ENCODE measurements at regions not wholly inside any gene's neighbourhood (a gene's known extent, or its start where the extent isn't known, plus 50 kb on each side); places are given as distances from the start of the nearest gene placed in this dataset.

DNA sequence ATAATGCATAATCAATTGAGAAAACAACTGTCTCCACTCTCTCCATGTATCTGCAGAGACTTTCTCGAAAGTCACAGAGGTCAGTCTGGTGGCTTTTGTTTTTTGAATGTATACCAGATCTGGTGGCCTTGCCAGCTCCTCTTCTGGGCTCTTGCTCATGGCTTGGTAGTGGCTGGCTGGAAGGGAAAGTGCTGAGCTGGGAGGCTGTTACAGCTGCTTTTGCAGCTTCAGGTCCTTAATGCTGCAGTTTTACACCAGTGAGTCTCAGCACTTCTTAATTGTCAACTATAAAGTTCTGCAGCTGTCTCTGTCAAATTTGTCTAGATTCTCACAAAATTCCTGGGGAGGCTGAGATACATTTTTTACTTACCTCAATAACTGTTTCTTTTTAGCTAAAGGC lies 390.0 kb downstream of the GRXCR1 start:
- TF ChIP-seq, protein P1, sequence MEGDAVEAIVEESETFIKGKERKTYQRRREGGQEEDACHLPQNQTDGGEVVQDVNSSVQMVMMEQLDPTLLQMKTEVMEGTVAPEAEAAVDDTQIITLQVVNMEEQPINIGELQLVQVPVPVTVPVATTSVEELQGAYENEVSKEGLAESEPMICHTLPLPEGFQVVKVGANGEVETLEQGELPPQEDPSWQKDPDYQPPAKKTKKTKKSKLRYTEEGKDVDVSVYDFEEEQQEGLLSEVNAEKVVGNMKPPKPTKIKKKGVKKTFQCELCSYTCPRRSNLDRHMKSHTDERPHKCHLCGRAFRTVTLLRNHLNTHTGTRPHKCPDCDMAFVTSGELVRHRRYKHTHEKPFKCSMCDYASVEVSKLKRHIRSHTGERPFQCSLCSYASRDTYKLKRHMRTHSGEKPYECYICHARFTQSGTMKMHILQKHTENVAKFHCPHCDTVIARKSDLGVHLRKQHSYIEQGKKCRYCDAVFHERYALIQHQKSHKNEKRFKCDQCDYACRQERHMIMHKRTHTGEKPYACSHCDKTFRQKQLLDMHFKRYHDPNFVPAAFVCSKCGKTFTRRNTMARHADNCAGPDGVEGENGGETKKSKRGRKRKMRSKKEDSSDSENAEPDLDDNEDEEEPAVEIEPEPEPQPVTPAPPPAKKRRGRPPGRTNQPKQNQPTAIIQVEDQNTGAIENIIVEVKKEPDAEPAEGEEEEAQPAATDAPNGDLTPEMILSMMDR (IDR thresholded peaks at IDR 0.05; ENCODE audit: insufficient read depth, low read length, poor library complexity, severe bottlenecking), result no peak
- Histone ChIP-seq H3K27me3 (replicated peaks; ENCODE audit: control insufficient read depth, insufficient read depth, low read length) (no peaks in the 10 kb centered on the region), H3K4me3 (replicated peaks; ENCODE audit: low read depth, low read length) (no peak overlapping the region), H3K36me3 (ENCODE audit: control insufficient read depth, insufficient read depth, low read length) (no peaks in the 10 kb centered on the region)
- no peak for DNase-seq (ENCODE audit: extremely low read depth, insufficient read length)

DNA sequence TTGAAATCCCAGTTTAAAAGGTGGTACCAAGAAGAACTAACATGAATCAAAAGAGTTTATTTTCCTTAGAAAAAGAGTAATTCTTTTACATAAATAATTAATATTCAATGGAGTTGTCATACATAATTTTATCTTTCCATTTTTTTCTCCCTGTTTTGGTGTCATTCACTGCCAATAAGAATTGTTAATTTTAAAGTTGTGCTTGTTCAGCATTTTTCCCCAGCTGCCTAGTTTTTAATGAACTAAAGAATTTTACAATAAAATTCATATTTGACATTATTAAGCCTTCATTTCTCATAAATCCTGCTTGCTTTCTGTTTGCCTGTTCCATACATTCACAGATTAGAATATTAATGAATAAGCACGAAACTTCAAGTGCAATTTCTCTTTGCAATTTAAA lies 393.6 kb downstream of the GRXCR1 start:
- TF ChIP-seq, protein P1 (IDR thresholded peaks at IDR 0.05; ENCODE audit: insufficient read depth, low read length, poor library complexity, severe bottlenecking), result no peak
- Histone ChIP-seq H3K36me3 (ENCODE audit: control insufficient read depth, insufficient read depth, low read length) (no peaks in the 10 kb centered on the region), H3K27me3 (replicated peaks; ENCODE audit: control insufficient read depth, insufficient read depth, low read length) (no peaks in the 10 kb centered on the region), H3K4me3 (replicated peaks; ENCODE audit: low read depth, low read length) (no peak overlapping the region)
- no peak for DNase-seq (ENCODE audit: extremely low read depth, insufficient read length)

DNA sequence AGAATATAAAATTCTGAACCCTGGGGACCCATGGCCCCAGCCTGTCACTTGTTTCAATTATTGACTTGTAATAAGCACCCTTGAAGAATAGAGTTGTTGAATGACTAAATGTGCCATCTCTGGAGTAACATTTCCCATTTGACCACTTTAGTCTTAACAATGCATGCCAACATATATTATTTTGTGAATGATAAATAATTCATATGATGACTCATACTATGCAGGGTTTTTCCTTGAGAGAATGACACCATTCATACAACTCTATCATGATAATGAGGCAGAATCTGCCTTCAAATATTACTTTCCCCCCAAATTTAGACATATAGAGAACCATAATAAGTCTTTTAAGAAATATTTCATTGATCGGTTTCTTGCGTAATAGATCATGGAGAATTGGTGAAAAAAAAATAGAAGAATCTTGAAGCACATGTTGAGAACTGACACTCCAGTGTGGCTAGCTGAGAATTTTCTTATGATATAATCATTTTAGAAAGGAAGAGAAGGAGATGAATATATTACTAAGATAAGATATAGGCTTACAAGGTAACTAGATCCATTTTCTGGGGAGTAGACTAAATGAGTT lies 404.5 kb downstream of the GRXCR1 start:
- no peaks in the 10 kb centered on the region for H3K36me3 ChIP-seq (ENCODE audit: control insufficient read depth, insufficient read depth, low read length)
- H3K4me3 ChIP-seq (replicated peaks; ENCODE audit: low read depth, low read length), result no peak overlapping the region
- DNase-seq (ENCODE audit: extremely low read depth, insufficient read length), result no peak
- TF ChIP-seq, protein P1 (IDR thresholded peaks at IDR 0.05; ENCODE audit: insufficient read depth, low read length, poor library complexity, severe bottlenecking), result no peak
- no peaks in the 10 kb centered on the region for H3K27me3 ChIP-seq (replicated peaks; ENCODE audit: control insufficient read depth, insufficient read depth, low read length)

DNA sequence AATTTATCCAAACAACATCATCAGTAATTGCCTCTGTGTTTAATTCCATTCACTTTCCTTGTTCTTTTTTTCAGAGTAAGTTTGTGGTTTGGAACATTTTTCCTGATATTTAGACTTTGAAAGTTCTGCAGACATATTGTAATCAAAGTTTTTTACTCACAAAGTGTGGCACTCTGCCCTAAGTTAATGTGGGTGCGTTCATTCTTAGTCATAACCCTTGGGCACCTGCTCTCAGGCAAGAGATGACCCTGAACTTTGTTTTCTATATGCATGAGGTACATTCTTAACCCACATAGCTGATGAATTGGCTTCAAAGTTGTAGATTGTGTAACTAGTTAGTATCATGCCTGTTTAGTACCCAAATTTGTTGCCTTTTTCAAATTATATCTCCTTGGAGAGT lies 424.3 kb downstream of the GRXCR1 start:
- TF ChIP-seq, protein P1 (IDR thresholded peaks at IDR 0.05; ENCODE audit: insufficient read depth, low read length, poor library complexity, severe bottlenecking), result no peak
- no peak for DNase-seq (ENCODE audit: extremely low read depth, insufficient read length)
- H3K36me3 ChIP-seq (ENCODE audit: control insufficient read depth, insufficient read depth, low read length), result no peaks in the 10 kb centered on the region
- no peak overlapping the region for H3K4me3 ChIP-seq (replicated peaks; ENCODE audit: low read depth, low read length)
- H3K27me3 ChIP-seq (replicated peaks; ENCODE audit: control insufficient read depth, insufficient read depth, low read length), result no peaks in the 10 kb centered on the region

DNA sequence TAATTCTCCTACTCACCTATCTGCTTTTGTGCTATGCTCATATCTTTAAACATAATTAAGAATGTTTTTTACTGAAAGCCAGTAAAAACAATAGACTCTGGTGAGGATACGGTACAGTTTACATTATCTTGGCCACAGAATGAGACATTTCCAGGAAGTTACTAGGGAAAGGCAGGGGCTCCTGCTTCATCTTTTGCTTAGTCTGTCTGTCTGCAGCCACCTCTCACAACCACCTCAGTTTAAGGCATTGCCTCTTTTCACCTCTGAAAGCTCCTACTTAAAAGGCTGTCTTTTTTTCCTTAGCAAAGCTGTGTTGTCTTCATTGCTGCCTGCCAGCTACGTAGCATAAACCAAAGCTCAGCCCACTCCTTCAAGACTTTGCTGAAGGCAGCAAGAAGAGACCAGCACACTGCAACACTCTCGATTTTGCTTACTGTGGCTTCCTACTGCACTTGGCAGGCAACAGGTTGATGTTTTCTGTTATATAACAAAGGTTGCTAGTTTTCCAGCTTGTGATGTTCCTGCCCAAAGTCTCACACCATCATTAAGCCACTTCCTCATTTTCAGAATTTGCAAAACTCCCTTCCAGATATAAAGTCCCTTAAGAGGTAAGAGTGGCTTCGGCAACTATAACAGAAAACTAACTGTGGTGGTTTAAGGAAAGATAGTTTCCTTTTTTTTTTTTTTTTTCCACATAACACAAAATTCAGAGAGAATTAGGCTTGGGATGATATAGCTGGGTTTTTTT lies 432.9 kb downstream of the GRXCR1 start:
- TF ChIP-seq, protein P1 (IDR thresholded peaks at IDR 0.05; ENCODE audit: insufficient read depth, low read length, poor library complexity, severe bottlenecking), result no peak
- no peak overlapping the region for H3K4me3 ChIP-seq (replicated peaks; ENCODE audit: low read depth, low read length)
- no peak for DNase-seq (ENCODE audit: extremely low read depth, insufficient read length)
- no peaks in the 10 kb centered on the region for H3K27me3 ChIP-seq (replicated peaks; ENCODE audit: control insufficient read depth, insufficient read depth, low read length)
- no peaks in the 10 kb centered on the region for H3K36me3 ChIP-seq (ENCODE audit: control insufficient read depth, insufficient read depth, low read length)
